HepG2 (cell line): ENCODE measurements at regions not wholly inside any gene's neighbourhood (a gene's known extent, or its start where the extent isn't known, plus 50 kb on each side); places are given as distances from the start of the nearest gene placed in this dataset.

ENCODE experiments used
- AGO2 ChIP-seq: fragments of 200-400 bp; formaldehyde crosslinking; optimal IDR thresholded peaks from 2 replicates; pipeline ENCODE3; 2017; ENCODE audit warnings: mild to moderate bottlenecking, low read depth, low read length, moderate library complexity
- ARNT2 ChIP-seq: sonication (generic); formaldehyde crosslinking; IDR thresholded peaks from 2 replicates; pipeline ENCODE4 v1.8.0; 2022; ENCODE audit warnings: mild to moderate bottlenecking, low read depth, missing genetic modification reagents, moderate library complexity
- PPARG ChIP-seq: conservative IDR thresholded peaks from 2 replicates; pipeline ENCODE4 v1.6.1; 2016; ENCODE audit warnings: missing biosample characterization, missing genetic modification reagents
- RARG ChIP-seq: sonication (generic); formaldehyde crosslinking; IDR thresholded peaks from 2 replicates; pipeline ENCODE4 v1.4.0; 2020; ENCODE audit warnings: low read depth, mild to moderate bottlenecking, missing genetic modification reagents
- ZNF569 ChIP-seq: sonication (generic); formaldehyde crosslinking; IDR thresholded peaks from 2 replicates; pipeline ENCODE4 v1.5.0; 2020; ENCODE audit warnings: mild to moderate bottlenecking, missing genetic modification reagents, moderate library complexity, borderline replicate concordance
- ZNF720 ChIP-seq: sonication (generic); formaldehyde crosslinking; IDR thresholded peaks from 2 replicates; pipeline ENCODE4 v1.4.0; 2020; ENCODE audit warnings: missing genetic modification reagents
- TF ChIP-seq, protein P1 (sequence below): sonication (generic); IDR thresholded peaks from 2 replicates; pipeline ENCODE4 v1.6.1; 2016; ENCODE audit warnings: low read depth, borderline replicate concordance
- TF ChIP-seq, protein P2 (sequence below), 2 experiments: IDR thresholded peaks; 2 replicates each; pipeline ENCODE4 v1.6.1; 2011 to 2012; ENCODE audit warnings: low read length in 2 of 2, borderline replicate concordance in 1 of 2, low read depth in 1 of 2, mild to moderate bottlenecking in 1 of 2, moderate library complexity in 1 of 2
- TF ChIP-seq, protein P3 (sequence below), 2 experiments: sonication (generic) in 1 of 2; formaldehyde crosslinking in 1 of 2; IDR thresholded peaks; 2 replicates each; pipeline versions ENCODE4 v1.4.0 to v1.6.1; 2018 to 2020; ENCODE audit warnings: missing genetic modification reagents in 2 of 2, borderline replicate concordance in 1 of 2, low read depth in 1 of 2, mild to moderate bottlenecking in 1 of 2, missing biosample characterization in 1 of 2

DNA sequence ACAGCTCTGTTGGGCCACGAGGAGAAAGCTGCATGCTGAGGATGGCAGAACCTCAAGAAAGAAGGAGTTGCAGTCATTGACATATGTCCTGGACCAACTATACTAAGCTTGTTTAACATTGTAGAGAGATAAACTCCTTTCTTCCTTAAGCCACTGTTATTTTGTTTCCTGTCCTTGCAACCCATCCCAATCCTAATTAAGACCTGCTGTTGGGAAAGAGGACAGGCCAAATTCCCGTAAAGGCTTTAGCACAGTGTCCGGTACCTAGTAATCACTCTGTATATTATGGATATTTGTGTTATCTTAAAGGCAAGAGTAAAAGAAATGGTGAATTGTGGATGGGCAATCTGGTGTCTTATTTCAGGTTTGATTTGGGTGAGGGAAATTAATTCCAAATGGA is 53.5 kb upstream of the WSCD2 start (continued):
- no peak for TF ChIP-seq ZNF569 (CRISPR knock-in tag)
- TF ChIP-seq, protein P1, sequence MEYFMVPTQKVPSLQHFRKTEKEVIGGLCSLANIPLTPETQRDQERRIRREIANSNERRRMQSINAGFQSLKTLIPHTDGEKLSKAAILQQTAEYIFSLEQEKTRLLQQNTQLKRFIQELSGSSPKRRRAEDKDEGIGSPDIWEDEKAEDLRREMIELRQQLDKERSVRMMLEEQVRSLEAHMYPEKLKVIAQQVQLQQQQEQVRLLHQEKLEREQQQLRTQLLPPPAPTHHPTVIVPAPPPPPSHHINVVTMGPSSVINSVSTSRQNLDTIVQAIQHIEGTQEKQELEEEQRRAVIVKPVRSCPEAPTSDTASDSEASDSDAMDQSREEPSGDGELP, result no peak
- TF ChIP-seq ARNT2 (CRISPR knock-in tag), result no peak
- TF ChIP-seq, protein P2, sequence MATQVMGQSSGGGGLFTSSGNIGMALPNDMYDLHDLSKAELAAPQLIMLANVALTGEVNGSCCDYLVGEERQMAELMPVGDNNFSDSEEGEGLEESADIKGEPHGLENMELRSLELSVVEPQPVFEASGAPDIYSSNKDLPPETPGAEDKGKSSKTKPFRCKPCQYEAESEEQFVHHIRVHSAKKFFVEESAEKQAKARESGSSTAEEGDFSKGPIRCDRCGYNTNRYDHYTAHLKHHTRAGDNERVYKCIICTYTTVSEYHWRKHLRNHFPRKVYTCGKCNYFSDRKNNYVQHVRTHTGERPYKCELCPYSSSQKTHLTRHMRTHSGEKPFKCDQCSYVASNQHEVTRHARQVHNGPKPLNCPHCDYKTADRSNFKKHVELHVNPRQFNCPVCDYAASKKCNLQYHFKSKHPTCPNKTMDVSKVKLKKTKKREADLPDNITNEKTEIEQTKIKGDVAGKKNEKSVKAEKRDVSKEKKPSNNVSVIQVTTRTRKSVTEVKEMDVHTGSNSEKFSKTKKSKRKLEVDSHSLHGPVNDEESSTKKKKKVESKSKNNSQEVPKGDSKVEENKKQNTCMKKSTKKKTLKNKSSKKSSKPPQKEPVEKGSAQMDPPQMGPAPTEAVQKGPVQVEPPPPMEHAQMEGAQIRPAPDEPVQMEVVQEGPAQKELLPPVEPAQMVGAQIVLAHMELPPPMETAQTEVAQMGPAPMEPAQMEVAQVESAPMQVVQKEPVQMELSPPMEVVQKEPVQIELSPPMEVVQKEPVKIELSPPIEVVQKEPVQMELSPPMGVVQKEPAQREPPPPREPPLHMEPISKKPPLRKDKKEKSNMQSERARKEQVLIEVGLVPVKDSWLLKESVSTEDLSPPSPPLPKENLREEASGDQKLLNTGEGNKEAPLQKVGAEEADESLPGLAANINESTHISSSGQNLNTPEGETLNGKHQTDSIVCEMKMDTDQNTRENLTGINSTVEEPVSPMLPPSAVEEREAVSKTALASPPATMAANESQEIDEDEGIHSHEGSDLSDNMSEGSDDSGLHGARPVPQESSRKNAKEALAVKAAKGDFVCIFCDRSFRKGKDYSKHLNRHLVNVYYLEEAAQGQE (IDR thresholded peaks at IDR 0.05; ENCODE audit: borderline replicate concordance in 1 of 2, low read depth in 1 of 2, low read length in 2 of 2), result no peak
- TF ChIP-seq PPARG, result no peak
- TF ChIP-seq AGO2, result no peak
- TF ChIP-seq ZNF720 (CRISPR knock-in tag), result no peak
- TF ChIP-seq, protein P3, sequence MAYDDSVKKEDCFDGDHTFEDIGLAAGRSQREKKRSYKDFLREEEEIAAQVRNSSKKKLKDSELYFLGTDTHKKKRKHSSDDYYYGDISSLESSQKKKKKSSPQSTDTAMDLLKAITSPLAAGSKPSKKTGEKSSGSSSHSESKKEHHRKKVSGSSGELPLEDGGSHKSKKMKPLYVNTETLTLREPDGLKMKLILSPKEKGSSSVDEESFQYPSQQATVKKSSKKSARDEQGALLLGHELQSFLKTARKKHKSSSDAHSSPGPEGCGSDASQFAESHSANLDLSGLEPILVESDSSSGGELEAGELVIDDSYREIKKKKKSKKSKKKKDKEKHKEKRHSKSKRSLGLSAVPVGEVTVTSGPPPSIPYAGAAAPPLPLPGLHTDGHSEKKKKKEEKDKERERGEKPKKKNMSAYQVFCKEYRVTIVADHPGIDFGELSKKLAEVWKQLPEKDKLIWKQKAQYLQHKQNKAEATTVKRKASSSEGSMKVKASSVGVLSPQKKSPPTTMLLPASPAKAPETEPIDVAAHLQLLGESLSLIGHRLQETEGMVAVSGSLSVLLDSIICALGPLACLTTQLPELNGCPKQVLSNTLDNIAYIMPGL (CRISPR knock-in tag; IDR thresholded peaks at IDR 0.05; ENCODE audit: borderline replicate concordance in 1 of 2, low read depth in 1 of 2), result no peak
- TF ChIP-seq RARG, result no peak
